Astrocyte (in vitro differentiated cells and primary cell): ENCODE measurements at regions not wholly inside any gene's neighbourhood (a gene's known extent, or its start where the extent isn't known, plus 50 kb on each side); places are given as distances from the start of the nearest gene placed in this dataset.

Experiments used
- DNase-seq: peaks from one replicate; pipeline ENCODE4 v3.0.0-alpha.2; 2010; ENCODE audit warnings: low read depth
- FAIRE-seq: peaks from 2 replicates; lab custom pipeline; 2011; peaks lifted over from hg19 to GRCh38; lab: Jason Lieb, UNC
- H2AFZ ChIP-seq: 2 replicates; pipeline ENCODE4 v1.6.0; 2012; ENCODE audit warnings: low read depth, low read length, inconsistent platforms
- H3K27ac ChIP-seq: 2 replicates; pipeline ENCODE4 v1.5.1; 2011; ENCODE audit warnings: low read depth, low read length, inconsistent platforms
- H3K27me3 ChIP-seq: 2 replicates; pipeline ENCODE4 v1.6.0; 2011; ENCODE audit warnings: low read length, inconsistent platforms; ENCODE audit not compliant: insufficient read depth
- H3K36me3 ChIP-seq: 2 replicates; pipeline ENCODE4 v1.5.1; 2011; ENCODE audit warnings: low read length, inconsistent platforms; ENCODE audit not compliant: insufficient read depth
- H3K4me1 ChIP-seq: 2 replicates; pipeline ENCODE4 v1.5.1; 2011; ENCODE audit warnings: low read length, inconsistent platforms; ENCODE audit not compliant: insufficient read depth
- H3K4me2 ChIP-seq: 2 replicates; pipeline ENCODE4 v1.6.0; 2012; ENCODE audit warnings: low read length, inconsistent platforms
- H3K4me3 ChIP-seq: 2 replicates; pipeline ENCODE4 v1.5.1; 2011; ENCODE audit warnings: low read depth, mild to moderate bottlenecking, low read length, inconsistent platforms; ENCODE audit not compliant: insufficient read depth
- H3K79me2 ChIP-seq: 2 replicates; pipeline ENCODE4 v1.6.0; 2012; ENCODE audit warnings: mild to moderate bottlenecking, low read length, inconsistent platforms; ENCODE audit not compliant: insufficient read depth
- H3K9ac ChIP-seq: 2 replicates; pipeline ENCODE4 v1.6.0; 2012; ENCODE audit warnings: mild to moderate bottlenecking, low read length, inconsistent platforms
- H3K9me3 ChIP-seq: 2 replicates; pipeline ENCODE4 v1.5.1; 2012; ENCODE audit warnings: low read depth, mild to moderate bottlenecking, low read length, inconsistent platforms; ENCODE audit not compliant: insufficient read depth
- H4K20me1 ChIP-seq: 2 replicates; pipeline ENCODE4 v1.6.0; 2012; ENCODE audit warnings: low read length, inconsistent platforms; ENCODE audit not compliant: insufficient read depth
- H3K27ac Mint-ChIP-seq: one replicate; pipeline ENCODE4 v1.8.0; 2021; ENCODE audit warnings: mild to moderate bottlenecking, mixed read lengths; ENCODE audit not compliant: unreplicated experiment
- H3K27me3 Mint-ChIP-seq: one replicate; pipeline ENCODE4 v1.8.0; 2021; ENCODE audit warnings: low read depth, mixed read lengths; ENCODE audit not compliant: unreplicated experiment
- H3K36me3 Mint-ChIP-seq: one replicate; pipeline ENCODE4 v1.8.0; 2021; ENCODE audit warnings: low read depth, mixed read lengths; ENCODE audit not compliant: unreplicated experiment
- H3K4me1 Mint-ChIP-seq: one replicate; pipeline ENCODE4 v1.8.0; 2021; ENCODE audit warnings: low read depth, mixed read lengths; ENCODE audit not compliant: unreplicated experiment
- H3K4me3 Mint-ChIP-seq: one replicate; pipeline ENCODE4 v1.8.0; 2021; ENCODE audit warnings: mild to moderate bottlenecking, moderate library complexity, mixed read lengths; ENCODE audit not compliant: unreplicated experiment
- H3K9me3 Mint-ChIP-seq: one replicate; pipeline ENCODE4 v1.8.0; 2021; ENCODE audit warnings: mild to moderate bottlenecking, mixed read lengths; ENCODE audit not compliant: unreplicated experiment
- EZH2 ChIP-seq: IDR thresholded peaks from 2 replicates; pipeline ENCODE4 v1.6.1; 2012; ENCODE audit warnings: mild to moderate bottlenecking, low read length, inconsistent platforms; ENCODE audit not compliant: insufficient read depth
- TF ChIP-seq, protein P1 (sequence below): IDR thresholded peaks from 2 replicates; pipeline ENCODE4 v1.5.1; 2011; ENCODE audit warnings: low read depth, mild to moderate bottlenecking, inconsistent platforms, low read length, moderate library complexity; ENCODE audit not compliant: insufficient read depth

- Histone ChIP-seq H3K27me3 (peaks cover 3% of the 10 kb centered on the region), H3K27ac (no peak overlapping the region), H3K36me3 (no peaks in the 10 kb centered on the region), H2AFZ (no peak overlapping the region), H3K4me2 (no peak overlapping the region), H3K9me3 (no peaks in the 10 kb centered on the region), H3K79me2 (no peaks in the 10 kb centered on the region), H3K4me3 (no peak overlapping the region), H3K9ac (no peak overlapping the region), H4K20me1 (no peaks in the 10 kb centered on the region), H3K4me1 (no peaks in the 10 kb centered on the region)
- peaks cover 8% of the 10 kb centered on the region for H3K27me3 Mint-ChIP-seq
- FAIRE-seq = no peak
- no peak overlapping the region for H3K4me3 Mint-ChIP-seq
- no peaks in the 10 kb centered on the region for H3K9me3 Mint-ChIP-seq
- TF ChIP-seq, protein P1, sequence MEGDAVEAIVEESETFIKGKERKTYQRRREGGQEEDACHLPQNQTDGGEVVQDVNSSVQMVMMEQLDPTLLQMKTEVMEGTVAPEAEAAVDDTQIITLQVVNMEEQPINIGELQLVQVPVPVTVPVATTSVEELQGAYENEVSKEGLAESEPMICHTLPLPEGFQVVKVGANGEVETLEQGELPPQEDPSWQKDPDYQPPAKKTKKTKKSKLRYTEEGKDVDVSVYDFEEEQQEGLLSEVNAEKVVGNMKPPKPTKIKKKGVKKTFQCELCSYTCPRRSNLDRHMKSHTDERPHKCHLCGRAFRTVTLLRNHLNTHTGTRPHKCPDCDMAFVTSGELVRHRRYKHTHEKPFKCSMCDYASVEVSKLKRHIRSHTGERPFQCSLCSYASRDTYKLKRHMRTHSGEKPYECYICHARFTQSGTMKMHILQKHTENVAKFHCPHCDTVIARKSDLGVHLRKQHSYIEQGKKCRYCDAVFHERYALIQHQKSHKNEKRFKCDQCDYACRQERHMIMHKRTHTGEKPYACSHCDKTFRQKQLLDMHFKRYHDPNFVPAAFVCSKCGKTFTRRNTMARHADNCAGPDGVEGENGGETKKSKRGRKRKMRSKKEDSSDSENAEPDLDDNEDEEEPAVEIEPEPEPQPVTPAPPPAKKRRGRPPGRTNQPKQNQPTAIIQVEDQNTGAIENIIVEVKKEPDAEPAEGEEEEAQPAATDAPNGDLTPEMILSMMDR = no peak
- no peak for TF ChIP-seq EZH2
- no peaks in the 10 kb centered on the region for H3K36me3 Mint-ChIP-seq
- peaks cover 6% of the 10 kb centered on the region for H3K4me1 Mint-ChIP-seq
- H3K27ac Mint-ChIP-seq = no peak overlapping the region
- peak; percentile 4 for DNase-seq
Measured at GRCh38 chr5:158541536-158542297, 558.0 kb downstream of the EBF1 start.

- Mint-ChIP-seq H3K36me3 (no peaks in the 10 kb centered on the region), H3K27ac (no peak overlapping the region), H3K27me3 (peaks cover 32% of the 10 kb centered on the region), H3K9me3 (no peaks in the 10 kb centered on the region), H3K4me3 (no peak overlapping the region), H3K4me1 (peaks cover under 1% of the 10 kb centered on the region)
- no peak overlapping the region for H2AFZ ChIP-seq
- no peak for FAIRE-seq
- no peaks in the 10 kb centered on the region for H3K9me3 ChIP-seq
- H3K9ac ChIP-seq = no peak overlapping the region
- H4K20me1 ChIP-seq = no peaks in the 10 kb centered on the region
- no peak for TF ChIP-seq EZH2
- TF ChIP-seq, protein P1 = no peak
- no peaks in the 10 kb centered on the region for H3K79me2 ChIP-seq
- H3K27ac ChIP-seq = no peak overlapping the region
- H3K4me2 ChIP-seq = no peak overlapping the region
- no peak overlapping the region for H3K4me3 ChIP-seq
- DNase-seq = no peak
- H3K36me3 ChIP-seq = no peaks in the 10 kb centered on the region
- H3K4me1 ChIP-seq = no peaks in the 10 kb centered on the region
- peaks cover 8% of the 10 kb centered on the region for H3K27me3 ChIP-seq
Measured at GRCh38 chr5:158538506-158539074, 561.1 kb downstream of the EBF1 start.

- Histone ChIP-seq H3K4me1 (no peaks in the 10 kb centered on the region), H3K36me3 (no peaks in the 10 kb centered on the region), H3K4me3 (no peak overlapping the region), H3K9me3 (no peaks in the 10 kb centered on the region), H3K27ac (no peak overlapping the region), H3K27me3 (peaks cover 8% of the 10 kb centered on the region), H4K20me1 (no peaks in the 10 kb centered on the region), H2AFZ (no peak overlapping the region), H3K79me2 (no peaks in the 10 kb centered on the region), H3K9ac (no peak overlapping the region), H3K4me2 (no peak overlapping the region)
- H3K36me3 Mint-ChIP-seq = no peaks in the 10 kb centered on the region
- H3K4me3 Mint-ChIP-seq = no peak overlapping the region
- H3K27me3 Mint-ChIP-seq = peaks cover 34% of the 10 kb centered on the region
- H3K27ac Mint-ChIP-seq = no peak overlapping the region
- FAIRE-seq (no peak), DNase-seq (no peak)
- H3K9me3 Mint-ChIP-seq = no peaks in the 10 kb centered on the region
- TF ChIP-seq, protein P1 = no peak
- no peak for TF ChIP-seq EZH2
- H3K4me1 Mint-ChIP-seq = no peaks in the 10 kb centered on the region
Measured at GRCh38 chr5:158537366-158537765, 562.4 kb downstream of the EBF1 start.
